Glutamatergic neuron (in vitro differentiated cells): ENCODE measurements at regions not wholly inside any gene's neighbourhood (a gene's known extent, or its start where the extent isn't known, plus 50 kb on each side); places are given as distances from the start of the nearest gene placed in this dataset.

Experiments used
- DNase-seq: peaks from one replicate; pipeline ENCODE4 v3.0.0; 2022
- H3K27ac Mint-ChIP-seq: one replicate; pipeline ENCODE4 v1.8.0; 2020; ENCODE audit warnings: mild to moderate bottlenecking, mixed read lengths, inconsistent platforms; ENCODE audit not compliant: unreplicated experiment
- H3K27me3 Mint-ChIP-seq: one replicate; pipeline ENCODE4 v1.8.0; 2020; ENCODE audit warnings: mild to moderate bottlenecking, moderate library complexity, mixed read lengths, inconsistent platforms; ENCODE audit not compliant: unreplicated experiment
- H3K36me3 Mint-ChIP-seq: one replicate; pipeline ENCODE4 v1.8.0; 2020; ENCODE audit warnings: mild to moderate bottlenecking, mixed read lengths, inconsistent platforms; ENCODE audit not compliant: unreplicated experiment
- H3K4me1 Mint-ChIP-seq: one replicate; pipeline ENCODE4 v1.8.0; 2020; ENCODE audit warnings: mild to moderate bottlenecking, low read depth, mixed read lengths, inconsistent platforms; ENCODE audit not compliant: unreplicated experiment
- H3K4me3 Mint-ChIP-seq: one replicate; pipeline ENCODE4 v1.8.0; 2020; ENCODE audit warnings: mild to moderate bottlenecking, mixed read lengths, inconsistent platforms; ENCODE audit not compliant: unreplicated experiment
- H3K9me3 Mint-ChIP-seq: one replicate; pipeline ENCODE4 v1.8.0; 2020; ENCODE audit warnings: mild to moderate bottlenecking, moderate library complexity, mixed read lengths, inconsistent platforms; ENCODE audit not compliant: unreplicated experiment
- TF ChIP-seq, protein P1 (sequence below): fragments of 200-600 bp; sonication (generic); IDR thresholded peaks from one replicate; pipeline ENCODE4 v1.5.0; 2021; ENCODE audit not compliant: partially characterized antibody, unreplicated experiment

DNA sequence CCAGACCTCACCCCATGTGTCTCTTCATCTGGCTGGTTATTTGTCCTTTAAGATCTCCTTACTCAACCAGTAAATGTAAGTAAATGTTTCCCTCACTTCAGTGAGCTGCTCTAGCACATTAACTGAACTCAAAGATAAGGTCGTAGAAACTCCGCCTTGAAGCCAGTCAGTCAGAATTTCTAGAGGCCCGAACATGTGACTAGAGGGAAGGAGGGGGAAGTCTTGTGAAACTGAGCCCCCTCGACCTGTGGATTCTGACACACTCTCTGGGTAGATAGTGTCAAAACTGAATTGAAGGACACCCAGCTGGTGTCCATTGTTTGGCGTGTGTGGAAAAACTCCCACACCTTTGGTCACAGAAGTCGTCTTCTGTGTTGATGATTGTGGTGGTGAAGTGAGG, 933.9 kb downstream of the ADGRL3 start:
- Mint-ChIP-seq H3K36me3 (peaks cover 15% of the 10 kb centered on the region), H3K4me3 (no peak overlapping the region), H3K4me1 (no peaks in the 10 kb centered on the region), H3K27me3 (peaks cover 6% of the 10 kb centered on the region), H3K9me3 (peaks cover 2% of the 10 kb centered on the region), H3K27ac (no peak overlapping the region)
- DNase-seq = no peak
- TF ChIP-seq, protein P1, sequence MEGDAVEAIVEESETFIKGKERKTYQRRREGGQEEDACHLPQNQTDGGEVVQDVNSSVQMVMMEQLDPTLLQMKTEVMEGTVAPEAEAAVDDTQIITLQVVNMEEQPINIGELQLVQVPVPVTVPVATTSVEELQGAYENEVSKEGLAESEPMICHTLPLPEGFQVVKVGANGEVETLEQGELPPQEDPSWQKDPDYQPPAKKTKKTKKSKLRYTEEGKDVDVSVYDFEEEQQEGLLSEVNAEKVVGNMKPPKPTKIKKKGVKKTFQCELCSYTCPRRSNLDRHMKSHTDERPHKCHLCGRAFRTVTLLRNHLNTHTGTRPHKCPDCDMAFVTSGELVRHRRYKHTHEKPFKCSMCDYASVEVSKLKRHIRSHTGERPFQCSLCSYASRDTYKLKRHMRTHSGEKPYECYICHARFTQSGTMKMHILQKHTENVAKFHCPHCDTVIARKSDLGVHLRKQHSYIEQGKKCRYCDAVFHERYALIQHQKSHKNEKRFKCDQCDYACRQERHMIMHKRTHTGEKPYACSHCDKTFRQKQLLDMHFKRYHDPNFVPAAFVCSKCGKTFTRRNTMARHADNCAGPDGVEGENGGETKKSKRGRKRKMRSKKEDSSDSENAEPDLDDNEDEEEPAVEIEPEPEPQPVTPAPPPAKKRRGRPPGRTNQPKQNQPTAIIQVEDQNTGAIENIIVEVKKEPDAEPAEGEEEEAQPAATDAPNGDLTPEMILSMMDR = no peak

DNA sequence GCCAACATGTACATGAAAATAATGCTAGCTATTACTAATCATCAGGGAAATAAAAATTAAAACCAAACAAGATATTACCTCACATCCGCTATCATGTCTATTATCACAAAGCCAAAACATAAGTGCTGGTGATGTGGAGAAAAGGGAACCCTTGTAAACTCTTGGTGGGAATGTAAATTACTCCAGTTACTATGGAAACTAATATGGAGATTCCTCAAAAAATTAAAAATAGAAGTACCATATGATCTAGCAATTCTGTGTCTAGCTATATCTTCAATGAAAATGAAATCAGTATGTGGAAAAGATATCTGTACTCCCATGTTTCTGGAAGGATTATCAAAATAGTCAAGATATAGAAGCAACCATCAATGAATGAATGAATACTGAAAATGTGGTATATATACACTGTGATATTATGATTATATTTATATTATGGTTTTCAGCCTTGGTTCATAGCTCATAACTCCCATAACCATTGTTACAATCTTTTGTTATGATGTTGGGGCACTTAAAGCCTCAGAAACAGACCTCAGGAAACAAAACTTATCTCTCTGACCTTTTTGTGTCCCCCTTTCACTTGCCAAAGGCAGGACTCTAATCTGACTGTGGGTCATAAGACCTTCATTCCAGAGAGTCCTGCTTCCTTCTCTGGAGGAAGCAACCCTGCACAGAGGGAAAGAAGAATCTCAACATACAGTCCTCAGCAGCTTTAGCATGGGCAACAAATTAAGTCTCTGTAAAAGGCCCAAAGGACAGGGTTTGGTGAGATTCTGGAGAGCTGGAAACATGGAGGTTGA, 933.2 kb downstream of the ADGRL3 start:
- TF ChIP-seq, protein P1 = no peak
- no peak for DNase-seq
- peaks cover 6% of the 10 kb centered on the region for H3K27me3 Mint-ChIP-seq
- no peak overlapping the region for H3K27ac Mint-ChIP-seq
- H3K4me1 Mint-ChIP-seq = no peaks in the 10 kb centered on the region
- peaks cover 15% of the 10 kb centered on the region for H3K36me3 Mint-ChIP-seq
- H3K4me3 Mint-ChIP-seq = no peak overlapping the region
- H3K9me3 Mint-ChIP-seq = peaks cover 2% of the 10 kb centered on the region

DNA sequence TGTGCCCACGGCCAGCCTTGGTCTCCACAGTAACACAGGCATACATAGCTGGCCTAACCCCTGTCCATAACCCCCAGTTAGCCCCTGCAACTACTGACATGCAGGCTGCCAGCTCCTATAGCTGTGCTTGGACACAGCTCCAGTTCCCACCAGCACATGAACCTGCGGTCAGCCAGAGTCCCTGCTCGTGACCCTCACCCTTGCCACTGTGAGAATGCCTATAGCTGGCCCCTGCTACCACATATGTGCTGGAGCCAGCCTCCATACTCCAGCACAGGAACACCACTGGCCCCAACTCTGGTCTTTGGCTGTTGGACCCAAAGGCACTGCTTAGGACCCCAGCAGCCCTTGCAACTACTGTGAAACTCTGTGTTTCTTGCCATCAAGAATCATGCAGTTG, 930.9 kb downstream of the ADGRL3 start:
- no peaks in the 10 kb centered on the region for H3K4me1 Mint-ChIP-seq

DNA sequence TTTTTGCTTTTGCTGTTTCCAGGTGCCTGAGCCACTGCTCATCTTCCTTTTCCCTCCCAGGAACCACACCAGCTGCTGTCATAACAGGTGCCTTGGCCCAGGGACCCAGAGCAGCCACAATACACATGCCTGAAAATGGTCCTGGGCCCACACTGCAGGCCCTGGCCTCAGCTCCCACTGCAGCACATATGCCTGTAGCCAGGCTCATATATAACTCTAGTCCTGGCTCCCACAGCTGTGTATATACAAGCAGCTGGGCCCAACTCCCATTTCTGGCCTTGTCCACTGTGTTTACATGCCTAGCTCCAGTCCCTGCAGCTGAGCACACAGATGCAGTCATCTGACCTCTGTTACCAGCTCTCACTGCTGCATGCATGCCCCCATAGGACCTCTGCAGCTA, 930.5 kb downstream of the ADGRL3 start:
- Mint-ChIP-seq H3K4me1 (no peaks in the 10 kb centered on the region), H3K36me3 (peaks cover 15% of the 10 kb centered on the region), H3K27me3 (peaks cover 6% of the 10 kb centered on the region), H3K4me3 (no peak overlapping the region), H3K27ac (no peak overlapping the region), H3K9me3 (peaks cover 2% of the 10 kb centered on the region)
- DNase-seq = no peak
- TF ChIP-seq, protein P1 = no peak

More for the DNA sequence above, 930.9 kb downstream of the ADGRL3 start:
- Mint-ChIP-seq H3K27ac (no peak overlapping the region), H3K27me3 (peaks cover 6% of the 10 kb centered on the region), H3K4me3 (no peak overlapping the region), H3K36me3 (peaks cover 15% of the 10 kb centered on the region), H3K9me3 (peaks cover 2% of the 10 kb centered on the region)
- TF ChIP-seq, protein P1 = no peak
- DNase-seq = no peak

DNA sequence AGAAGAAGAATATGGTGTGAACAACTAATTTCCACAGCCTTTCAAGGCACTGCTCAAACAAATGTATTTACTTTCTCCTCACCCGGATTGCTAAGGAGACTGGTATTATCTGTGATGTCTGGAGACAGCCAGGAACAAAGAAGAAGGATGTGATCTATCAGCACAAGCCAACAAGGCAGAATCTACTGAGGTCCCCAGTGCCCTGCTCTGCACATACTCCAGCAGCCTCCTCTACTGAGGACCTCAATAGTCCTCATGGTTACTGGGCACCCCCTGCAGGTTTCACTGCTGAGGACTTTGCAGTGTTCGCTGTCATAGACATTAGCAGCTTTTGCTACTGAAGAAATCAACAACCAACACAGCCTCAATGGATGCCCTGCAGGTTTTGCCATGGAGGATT, 930.1 kb downstream of the ADGRL3 start:
- no peaks in the 10 kb centered on the region for H3K4me1 Mint-ChIP-seq
- no peak overlapping the region for H3K27ac Mint-ChIP-seq
- H3K4me3 Mint-ChIP-seq = no peak overlapping the region
- H3K9me3 Mint-ChIP-seq = peaks cover 2% of the 10 kb centered on the region
- TF ChIP-seq, protein P1 = no peak
- H3K36me3 Mint-ChIP-seq = peaks cover 15% of the 10 kb centered on the region
- no peak for DNase-seq
- H3K27me3 Mint-ChIP-seq = peaks cover 6% of the 10 kb centered on the region
